RWPE2 (cell line): ENCODE measurements at regions not wholly inside any gene's neighbourhood (a gene's known extent, or its start where the extent isn't known, plus 50 kb on each side); places are given as distances from the start of the nearest gene placed in this dataset.

ENCODE experiments used
- ATAC-seq: fragments of 200-7000 bp; cut with Tn5 transposase; 3 replicates; pipeline ENCODE4 v1.9.1; 2021; ENCODE audit warnings: low read depth
- DNase-seq: peaks from one replicate; pipeline ENCODE4 v3.0.0-alpha.2; 2020; ENCODE audit warnings: low spot score
- H3K27ac ChIP-seq: fragments of 450-650 bp; 2 replicates; pipeline ENCODE4 v1.5.1; 2017; ENCODE audit warnings: mild to moderate bottlenecking; ENCODE audit not compliant: poor library complexity, severe bottlenecking
- H3K27me3 ChIP-seq: fragments of 250-450 bp; sonication (Bioruptor Pico); 2 replicates; pipeline ENCODE4 v1.5.1; 2021; ENCODE audit warnings: mild to moderate bottlenecking, moderate library complexity; ENCODE audit not compliant: insufficient read depth, poor library complexity, severe bottlenecking
- H3K36me3 ChIP-seq: fragments of 250-450 bp; sonication (Bioruptor Pico); 2 replicates; pipeline ENCODE4 v1.5.1; 2020; ENCODE audit warnings: low read depth, mild to moderate bottlenecking, moderate library complexity
- H3K4me1 ChIP-seq: fragments of 250-450 bp; sonication (Bioruptor Pico); 2 replicates; pipeline ENCODE4 v1.5.1; 2021; ENCODE audit warnings: mild to moderate bottlenecking, moderate library complexity; ENCODE audit not compliant: insufficient read depth, poor library complexity, severe bottlenecking
- H3K4me3 ChIP-seq: fragments of 250-450 bp; sonication (Bioruptor Pico); 2 replicates; pipeline ENCODE4 v1.5.1; 2021; ENCODE audit warnings: mild to moderate bottlenecking, moderate library complexity; ENCODE audit not compliant: severe bottlenecking
- H3K9me3 ChIP-seq: fragments of 250-450 bp; sonication (Bioruptor Pico); 2 replicates; pipeline ENCODE4 v1.5.1; 2021; ENCODE audit warnings: mild to moderate bottlenecking, moderate library complexity; ENCODE audit not compliant: severe bottlenecking
- TF ChIP-seq, protein P1 (sequence below): fragments of 450-650 bp; IDR thresholded peaks from one replicate; pipeline ENCODE4 v1.5.1; 2017; ENCODE audit warnings: mild to moderate bottlenecking, moderate library complexity; ENCODE audit not compliant: poor library complexity, severe bottlenecking

DNA sequence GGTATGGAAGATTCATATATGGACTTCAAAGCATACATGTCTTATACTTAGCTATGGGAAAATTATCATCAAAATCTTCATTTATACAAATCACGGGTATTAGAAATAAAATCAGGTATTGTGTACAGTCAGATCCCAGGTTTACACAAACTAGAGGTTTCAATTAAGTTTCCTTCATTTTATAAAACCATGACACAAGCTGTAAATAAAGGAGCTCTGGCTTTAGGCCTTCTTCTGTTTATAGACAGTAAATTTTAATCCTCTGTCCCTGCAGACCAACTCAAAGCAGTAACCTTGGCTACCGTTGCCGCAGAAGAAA is 68.8 kb upstream of the CHD2 start:
- ATAC-seq (no peak; the same call in 2 of the 3 replicates), DNase-seq (no peak)
- no peaks in the 10 kb centered on the region for H3K9me3 ChIP-seq
- H3K36me3 ChIP-seq: no peaks in the 10 kb centered on the region
- peak overlapping the region; percentile 83 for H3K27ac ChIP-seq
- H3K4me3 ChIP-seq: no peak overlapping the region
- H3K4me1 ChIP-seq: peaks cover 19% of the 10 kb centered on the region
- TF ChIP-seq, protein P1, sequence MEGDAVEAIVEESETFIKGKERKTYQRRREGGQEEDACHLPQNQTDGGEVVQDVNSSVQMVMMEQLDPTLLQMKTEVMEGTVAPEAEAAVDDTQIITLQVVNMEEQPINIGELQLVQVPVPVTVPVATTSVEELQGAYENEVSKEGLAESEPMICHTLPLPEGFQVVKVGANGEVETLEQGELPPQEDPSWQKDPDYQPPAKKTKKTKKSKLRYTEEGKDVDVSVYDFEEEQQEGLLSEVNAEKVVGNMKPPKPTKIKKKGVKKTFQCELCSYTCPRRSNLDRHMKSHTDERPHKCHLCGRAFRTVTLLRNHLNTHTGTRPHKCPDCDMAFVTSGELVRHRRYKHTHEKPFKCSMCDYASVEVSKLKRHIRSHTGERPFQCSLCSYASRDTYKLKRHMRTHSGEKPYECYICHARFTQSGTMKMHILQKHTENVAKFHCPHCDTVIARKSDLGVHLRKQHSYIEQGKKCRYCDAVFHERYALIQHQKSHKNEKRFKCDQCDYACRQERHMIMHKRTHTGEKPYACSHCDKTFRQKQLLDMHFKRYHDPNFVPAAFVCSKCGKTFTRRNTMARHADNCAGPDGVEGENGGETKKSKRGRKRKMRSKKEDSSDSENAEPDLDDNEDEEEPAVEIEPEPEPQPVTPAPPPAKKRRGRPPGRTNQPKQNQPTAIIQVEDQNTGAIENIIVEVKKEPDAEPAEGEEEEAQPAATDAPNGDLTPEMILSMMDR: no peak
- no peaks in the 10 kb centered on the region for H3K27me3 ChIP-seq

DNA sequence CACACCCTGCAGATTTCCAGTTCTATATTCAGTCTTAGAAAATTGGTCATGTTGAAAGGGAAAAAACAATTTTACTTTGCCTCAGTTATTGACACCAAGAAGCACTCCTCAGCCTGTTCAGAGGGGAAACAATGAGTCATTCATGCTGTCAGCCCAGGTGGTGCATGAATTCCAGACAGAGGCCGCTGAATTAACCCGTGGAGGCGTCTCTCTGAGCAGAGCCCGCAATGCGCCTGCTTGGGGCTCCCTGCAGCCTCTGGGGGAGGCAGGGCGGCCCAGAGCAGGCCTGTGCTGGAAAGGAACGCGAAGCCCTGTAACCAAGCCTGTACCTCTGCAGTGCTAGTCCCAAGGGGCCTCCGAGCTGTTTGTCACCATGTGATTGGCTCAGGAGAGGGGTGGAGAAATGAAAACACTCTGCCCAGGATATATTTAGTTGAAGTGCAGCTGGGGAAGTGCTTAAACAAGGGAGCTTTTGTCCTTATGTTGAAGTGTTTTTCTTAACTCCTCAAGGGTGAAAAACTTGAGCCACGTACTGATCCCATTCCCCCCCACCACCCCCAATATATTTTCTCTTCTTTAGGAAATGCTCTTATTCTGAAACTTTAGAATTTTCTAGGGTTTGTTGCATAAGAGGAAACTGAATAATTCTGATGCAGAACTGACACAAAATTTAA is 68.3 kb upstream of the CHD2 start:
- ATAC-seq: peak; percentile 100
- TF ChIP-seq, protein P1: no peak
- peak overlapping the region; percentile 83 for H3K27ac ChIP-seq
- no peaks in the 10 kb centered on the region for H3K27me3 ChIP-seq
- peaks cover 19% of the 10 kb centered on the region for H3K4me1 ChIP-seq
- no peaks in the 10 kb centered on the region for H3K9me3 ChIP-seq
- DNase-seq: peak; percentile 98
- no peak overlapping the region for H3K4me3 ChIP-seq
- H3K36me3 ChIP-seq: no peaks in the 10 kb centered on the region

DNA sequence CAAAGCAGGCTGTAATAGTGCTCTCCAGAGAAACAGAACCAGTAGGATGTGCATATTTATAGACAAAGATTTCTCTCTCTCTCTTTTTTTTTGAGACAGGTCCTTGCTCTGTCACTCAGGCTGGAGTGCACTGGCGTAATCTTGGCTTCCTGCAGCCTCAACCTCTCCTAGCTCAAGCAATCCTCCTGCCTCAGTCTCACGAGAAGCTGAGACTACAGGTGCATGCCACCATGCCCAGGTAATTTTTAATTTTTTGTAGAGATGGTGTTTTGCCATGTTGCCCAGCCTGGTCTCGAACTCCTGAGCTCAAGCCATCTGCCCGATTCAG is 67.1 kb upstream of the CHD2 start:
- no peak overlapping the region for H3K4me3 ChIP-seq
- TF ChIP-seq, protein P1: no peak
- H3K36me3 ChIP-seq: no peaks in the 10 kb centered on the region
- H3K9me3 ChIP-seq: no peaks in the 10 kb centered on the region
- peaks cover 19% of the 10 kb centered on the region for H3K4me1 ChIP-seq
- no peaks in the 10 kb centered on the region for H3K27me3 ChIP-seq
- peak overlapping the region; percentile 83 for H3K27ac ChIP-seq
- DNase-seq (no peak), ATAC-seq (no peak)

DNA sequence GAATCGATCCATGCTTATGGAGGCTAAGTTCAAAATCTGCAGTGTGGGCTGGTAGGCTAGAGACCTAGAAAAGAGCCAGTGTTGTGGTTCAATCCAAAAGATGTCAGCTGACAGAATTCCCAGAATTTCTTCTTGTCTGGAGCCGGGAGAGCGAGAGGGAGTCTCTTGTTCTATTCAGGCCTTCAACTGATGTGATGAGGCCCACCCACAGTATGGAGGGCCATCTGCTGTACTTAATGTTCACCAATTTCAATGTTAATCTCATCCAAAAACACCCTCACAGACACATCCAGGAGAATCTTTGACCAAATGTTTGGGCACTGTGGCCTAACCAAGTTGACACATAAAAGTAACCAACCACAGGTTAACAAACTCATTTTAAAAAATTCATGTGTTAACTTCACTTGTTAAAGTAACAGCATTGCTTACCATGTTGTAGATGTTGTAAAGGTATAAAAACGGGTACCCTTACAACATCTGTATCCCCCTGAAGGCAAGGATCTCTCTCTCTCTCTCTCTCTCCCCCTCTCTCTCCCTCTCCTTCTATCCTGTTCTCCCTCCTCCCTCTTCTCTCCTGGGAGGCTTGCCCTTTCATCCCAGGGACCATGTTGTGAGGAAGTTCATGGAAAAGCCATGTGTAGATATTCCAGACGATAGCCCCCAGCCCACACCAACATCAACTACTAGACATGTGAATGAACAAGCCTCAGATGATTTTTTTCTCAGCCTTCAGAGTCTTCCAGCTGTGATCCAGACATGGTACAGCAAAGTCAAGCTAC is 66.4 kb upstream of the CHD2 start:
- H3K36me3 ChIP-seq: no peaks in the 10 kb centered on the region
- H3K27ac ChIP-seq: peak overlapping the region; percentile 83
- H3K4me3 ChIP-seq: no peak overlapping the region
- H3K4me1 ChIP-seq: peaks cover 19% of the 10 kb centered on the region
- ATAC-seq: no peak
- no peaks in the 10 kb centered on the region for H3K9me3 ChIP-seq
- TF ChIP-seq, protein P1: no peak
- no peaks in the 10 kb centered on the region for H3K27me3 ChIP-seq
- DNase-seq: no peak

DNA sequence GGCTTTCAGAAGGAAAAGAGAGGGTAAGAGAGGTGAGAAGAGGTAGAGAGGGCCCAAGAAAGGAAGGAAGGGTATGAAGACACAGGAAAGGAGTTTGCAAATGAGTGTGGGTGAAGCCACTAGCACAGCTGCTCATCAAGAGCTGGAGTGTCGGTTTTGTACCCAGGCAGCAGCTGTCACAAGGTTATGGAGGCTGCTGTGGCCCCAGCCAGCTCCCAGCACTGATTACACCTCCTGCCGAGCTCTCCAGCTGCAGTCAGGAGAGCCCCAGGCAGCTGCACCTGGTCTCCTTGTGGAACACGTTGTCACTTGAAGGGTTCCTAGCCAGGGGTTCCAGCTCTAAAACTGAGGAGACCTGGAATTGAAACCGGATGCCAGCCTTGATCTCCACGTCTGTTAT is 60.4 kb upstream of the CHD2 start:
- Histone ChIP-seq H3K9me3 (no peaks in the 10 kb centered on the region), H3K4me3 (no peak overlapping the region), H3K4me1 (peaks cover 7% of the 10 kb centered on the region), H3K27ac (no peak overlapping the region), H3K36me3 (no peaks in the 10 kb centered on the region), H3K27me3 (no peaks in the 10 kb centered on the region)
- DNase-seq (no peak), ATAC-seq (peak; percentile 33; the same call in 2 of the 3 replicates)
- TF ChIP-seq, protein P1: no peak
